ENCODE measurements at regions not wholly inside any gene's neighbourhood (a gene's known extent, or its start where the extent isn't known, plus 50 kb on each side); places are given as distances from the start of the nearest gene placed in this dataset.
A peak's percentile ranks its signal among the peaks of the same experiment; 100 is the strongest.

GRCh38 chr5:148730270-148730669 is 75.9 kb upstream of the HTR4 start:
- Histone ChIP-seq H3K9ac (no peak overlapping the region), H3K4me2 (peak overlapping the region; percentile 51; the same call in 1 of the 2 replicates), H3K9me2 (no peaks in the 10 kb centered on the region)

GRCh38 chr5:148730942-148731898 is 76.9 kb upstream of the HTR4 start:
- Histone ChIP-seq H3K79me2 (ENCODE audit: insufficient read depth) (no peaks in the 10 kb centered on the region), H4K20me1 (ENCODE audit: insufficient read depth) (no peaks in the 10 kb centered on the region), H2AFZ (ENCODE audit: low read depth) (peak overlapping the region; percentile 61), H3K36me3 (replicated peaks in 1 of 2; ENCODE audit: control insufficient read depth in 1 of 2, insufficient read depth in 2 of 2, low read length in 1 of 2) (no peaks in the 10 kb centered on the region), H3K9me2 (no peaks in the 10 kb centered on the region), H3K27ac (ENCODE audit: low read depth in 2 of 2, low read length in 1 of 2) (peak overlapping the region in 1 of 2 experiments; percentile 56; a peak in 2 of 4 replicates), H3K27me3 (ENCODE audit: insufficient read depth) (no peaks in the 10 kb centered on the region), H3K4me3 (ENCODE audit: low read depth in 2 of 2, low read length in 1 of 2) (no peak overlapping the region; a peak in 1 of 4 replicates), H3K9ac (no peak overlapping the region), H3K9me3 (no peaks in the 10 kb centered on the region), H3K4me2 (peak overlapping the region; percentile 51; the same call in 1 of the 2 replicates), H3K4me1 (ENCODE audit: control insufficient read depth in 1 of 2, insufficient read depth in 2 of 2, low read depth in 1 of 2, low read length in 1 of 2) (peaks cover 0 to 15% of the 10 kb centered on the region in 2 experiments; a peak in 3 of 4 replicates), H3F3A (replicated peaks; ENCODE audit: insufficient read depth) (peaks cover 19% of the 10 kb centered on the region)
- WGBS (ENCODE audit: low lambda C conversion rate), result 31% methylated on average over 12 of the region's 12 CpGs
- CTCF ChIA-PET, result interaction anchor here (0.5 to 20.1 kb wide), 204 partner anchors 9 to 850 kb away, joined by 3 to 704 read pairs (median 5); partner anchors contain the start of genes ABLIM3, FBXO38, HTR4 and MARCOL
- peak; percentile 52 for DNase-seq
- POLR2A ChIA-PET, result interaction anchor here (0.8 kb wide), 1 partner anchor 287 kb away, joined by 3 read pairs; no protein-coding TSS in a partner anchor
- TF ChIP-seq USF1 (IDR thresholded peaks at IDR 0.05; ENCODE audit: borderline replicate concordance, low read depth) (no peak), EP300 (IDR thresholded peaks at IDR 0.05; ENCODE audit: borderline replicate concordance in 1 of 2, low read depth in 1 of 2, low read length in 1 of 2) (no peak), ZBTB33 (IDR thresholded peaks at IDR 0.05; ENCODE audit: borderline replicate concordance, low read depth) (no peak), RAD21 (IDR thresholded peaks at IDR 0.05; ENCODE audit: low read length) (peak; percentile 99), CTCF (IDR thresholded peaks at IDR 0.05) (peak; percentile 99), MXI1 (IDR thresholded peaks at IDR 0.05; ENCODE audit: low read depth, low read length) (no peak)

More at GRCh38 chr5:148730270-148730669, 75.9 kb upstream of the HTR4 start:
- peak; percentile 3; the same call in 1 of the 2 replicates for TF ChIP-seq FOSL2 (IDR thresholded peaks at IDR 0.05; ENCODE audit: borderline replicate concordance, low read depth)
- peak; percentile 21; the same call in 1 of the 2 replicates for TF ChIP-seq TCF12 (IDR thresholded peaks at IDR 0.05)
- TF ChIP-seq REST (IDR thresholded peaks at IDR 0.05; ENCODE audit: low read depth, low read length), result no peak
- no peak for TF ChIP-seq MAX (IDR thresholded peaks at IDR 0.05; ENCODE audit: low read depth)
- Histone ChIP-seq H3K4me1 (ENCODE audit: control insufficient read depth in 1 of 2, insufficient read depth in 2 of 2, low read depth in 1 of 2, low read length in 1 of 2) (peaks cover 0 to 15% of the 10 kb centered on the region in 2 experiments; a peak in 3 of 4 replicates), H3K27ac (ENCODE audit: low read depth in 2 of 2, low read length in 1 of 2) (peak overlapping the region in 1 of 2 experiments; percentile 56; a peak in 2 of 4 replicates), H2AFZ (ENCODE audit: low read depth) (no peak overlapping the region), H3K27me3 (ENCODE audit: insufficient read depth) (no peaks in the 10 kb centered on the region), H3K4me3 (ENCODE audit: low read depth in 2 of 2, low read length in 1 of 2) (no peak overlapping the region), H3K79me2 (ENCODE audit: insufficient read depth) (no peaks in the 10 kb centered on the region), H4K20me1 (ENCODE audit: insufficient read depth) (no peaks in the 10 kb centered on the region), H3F3A (replicated peaks; ENCODE audit: insufficient read depth) (peaks cover 19% of the 10 kb centered on the region), H3K9me3 (no peaks in the 10 kb centered on the region), H3K36me3 (replicated peaks in 1 of 2; ENCODE audit: control insufficient read depth in 1 of 2, insufficient read depth in 2 of 2, low read length in 1 of 2) (no peaks in the 10 kb centered on the region)
- DNase-seq, result no peak
- POLR2A ChIA-PET, result no interaction called here
- 72% methylated on average over 2 of the region's 2 CpGs for WGBS (ENCODE audit: low lambda C conversion rate)
- CTCF ChIA-PET, result interaction anchor here (0.5 to 20.1 kb wide), 161 partner anchors 10 to 849 kb away, joined by 3 to 704 read pairs (median 6); partner anchors contain the start of genes ABLIM3, FBXO38, HTR4 and SPINK14
